Tibial nerve (tissue), 4 donors: ENCODE measurements at regions not wholly inside any gene's neighbourhood (a gene's known extent, or its start where the extent isn't known, plus 50 kb on each side); places are given as distances from the start of the nearest gene placed in this dataset.

Experiments used
- DNase-seq, 2 donors: peaks; one replicate each; pipeline ENCODE4 v3.0.0-alpha.2; 2019; ENCODE audit warnings: low spot score in 2 of 2
- H3K27ac ChIP-seq, 4 donors: fragments of 200-600 bp; sonication (generic) in 3 of 4; one replicate each; pipeline ENCODE4 v1.5.1; 2017 to 2019; ENCODE audit warnings: mild to moderate bottlenecking in 1 of 4
- H3K27me3 ChIP-seq, 2 donors: fragments of 200-600 bp; sonication (generic) in 1 of 2; one replicate each; pipeline versions ENCODE4 v1.5.1 to v1.6.0; 2017 to 2019
- H3K36me3 ChIP-seq, 3 donors: fragments of 200-600 bp; sonication (generic); one replicate each; pipeline ENCODE4 v1.5.1; 2018 to 2019
- H3K4me1 ChIP-seq, 4 donors: fragments of 200-600 bp; sonication (generic) in 3 of 4; one replicate each; pipeline ENCODE4 v1.5.1; 2017 to 2019
- H3K4me3 ChIP-seq, 4 donors: fragments of 200-600 bp; sonication (generic) in 3 of 4; one replicate each; pipeline ENCODE4 v1.5.1; 2017 to 2019; ENCODE audit warnings: mild to moderate bottlenecking in 1 of 4, moderate library complexity in 1 of 4
- H3K9me3 ChIP-seq, 4 donors: fragments of 200-600 bp; sonication (generic) in 3 of 4; one replicate each; pipeline ENCODE4 v1.5.1; 2017 to 2019
- EP300 ChIP-seq, 2 donors: sonication (generic); formaldehyde crosslinking; IDR thresholded peaks; one replicate each; pipeline ENCODE4 v1.6.1; 2017; ENCODE audit warnings: antibody characterized with exemption in 2 of 2, mild to moderate bottlenecking in 1 of 2
- POLR2A ChIP-seq, 2 donors: fragments of 450-650 bp; IDR thresholded peaks; one replicate each; pipeline ENCODE4 v1.6.1; 2017; ENCODE audit warnings: antibody characterized with exemption in 2 of 2, mild to moderate bottlenecking in 2 of 2, moderate library complexity in 2 of 2
- WGBS, 2 donors: methylation state at CpG; one replicate each; pipeline ENCODE4 v1.1.5; 2018; 5-methylcytosine and 5-hydroxymethylcytosine counted together
- TF ChIP-seq, protein P1 (sequence below), 5 experiments: fragments of 200-600 bp in 3 of 5; fragments of 450-650 bp in 2 of 5; sonication (generic) in 3 of 5; IDR thresholded peaks; one replicate each; pipeline ENCODE4 v1.5.1; 2016 to 2019; ENCODE audit warnings: antibody characterized with exemption in 5 of 5, mild to moderate bottlenecking in 3 of 5, moderate library complexity in 2 of 5

DNA sequence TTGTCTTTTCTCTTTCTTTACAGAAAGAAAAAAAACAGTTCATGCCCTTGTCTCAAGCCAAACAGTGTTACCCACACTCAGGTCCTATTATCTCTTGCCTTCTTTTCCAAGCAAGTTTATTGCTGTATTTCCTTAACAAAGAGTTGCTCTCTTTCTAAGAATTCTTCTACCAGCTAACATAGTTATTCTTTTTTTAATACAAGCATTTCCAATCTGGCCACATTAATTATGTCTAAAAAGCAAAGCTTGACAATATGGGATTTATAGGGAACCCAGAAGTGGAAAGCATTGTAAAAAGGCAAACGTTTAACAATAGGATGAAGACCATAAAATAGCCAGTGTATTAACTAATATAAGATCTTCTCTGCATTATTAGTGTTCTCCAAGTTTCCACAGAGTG is 272.5 kb upstream of the CWC22 start:
- Histone ChIP-seq H3K27me3 (no peaks in the 10 kb centered on the region), H3K27ac (no peak overlapping the region), H3K4me1 (no peaks in the 10 kb centered on the region), H3K4me3 (no peak overlapping the region), H3K36me3 (no peaks in the 10 kb centered on the region), H3K9me3 (no peaks in the 10 kb centered on the region)
- DNase-seq = no peak
- no peak for TF ChIP-seq EP300 (IDR thresholded peaks at IDR 0.05)
- TF ChIP-seq, protein P1, sequence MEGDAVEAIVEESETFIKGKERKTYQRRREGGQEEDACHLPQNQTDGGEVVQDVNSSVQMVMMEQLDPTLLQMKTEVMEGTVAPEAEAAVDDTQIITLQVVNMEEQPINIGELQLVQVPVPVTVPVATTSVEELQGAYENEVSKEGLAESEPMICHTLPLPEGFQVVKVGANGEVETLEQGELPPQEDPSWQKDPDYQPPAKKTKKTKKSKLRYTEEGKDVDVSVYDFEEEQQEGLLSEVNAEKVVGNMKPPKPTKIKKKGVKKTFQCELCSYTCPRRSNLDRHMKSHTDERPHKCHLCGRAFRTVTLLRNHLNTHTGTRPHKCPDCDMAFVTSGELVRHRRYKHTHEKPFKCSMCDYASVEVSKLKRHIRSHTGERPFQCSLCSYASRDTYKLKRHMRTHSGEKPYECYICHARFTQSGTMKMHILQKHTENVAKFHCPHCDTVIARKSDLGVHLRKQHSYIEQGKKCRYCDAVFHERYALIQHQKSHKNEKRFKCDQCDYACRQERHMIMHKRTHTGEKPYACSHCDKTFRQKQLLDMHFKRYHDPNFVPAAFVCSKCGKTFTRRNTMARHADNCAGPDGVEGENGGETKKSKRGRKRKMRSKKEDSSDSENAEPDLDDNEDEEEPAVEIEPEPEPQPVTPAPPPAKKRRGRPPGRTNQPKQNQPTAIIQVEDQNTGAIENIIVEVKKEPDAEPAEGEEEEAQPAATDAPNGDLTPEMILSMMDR (IDR thresholded peaks at IDR 0.05) = no peak
- no peak for TF ChIP-seq POLR2A (IDR thresholded peaks at IDR 0.05)
- WGBS, 2 donors = 28 to 46% methylated on average over 1 of the region's 1 CpG

DNA sequence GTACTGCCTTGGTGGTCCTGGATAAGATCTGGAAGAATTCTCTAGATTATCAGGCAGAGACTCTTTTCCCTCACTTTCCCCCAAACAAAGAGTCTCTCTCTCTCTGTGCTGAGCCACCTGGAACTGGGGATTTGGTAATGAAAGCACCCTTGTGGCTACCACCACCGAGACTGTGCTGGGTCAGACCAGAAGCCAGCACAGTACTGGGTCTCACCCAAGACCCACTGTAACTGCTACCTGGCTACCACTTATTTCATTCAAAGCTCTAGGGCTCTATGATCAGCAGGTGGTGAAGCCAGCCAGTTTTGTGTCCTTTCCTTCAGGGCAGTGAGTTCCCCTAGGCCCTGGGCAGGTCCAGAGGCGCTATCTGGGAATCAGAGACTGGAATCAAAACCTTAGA is 269.6 kb upstream of the CWC22 start:
- Histone ChIP-seq H3K4me1 (no peaks in the 10 kb centered on the region), H3K27me3 (no peaks in the 10 kb centered on the region), H3K36me3 (no peaks in the 10 kb centered on the region), H3K9me3 (peaks cover 0 to 5% (median 0%) of the 10 kb centered on the region in 4 donors), H3K27ac (no peak overlapping the region), H3K4me3 (no peak overlapping the region)
- TF ChIP-seq, protein P1 (IDR thresholded peaks at IDR 0.05) = no peak
- TF ChIP-seq POLR2A (IDR thresholded peaks at IDR 0.05) (no peak), EP300 (IDR thresholded peaks at IDR 0.05) (no peak)
- DNase-seq = no peak
- WGBS, 2 donors = 75 to 81% methylated on average over 2 of the region's 2 CpGs

DNA sequence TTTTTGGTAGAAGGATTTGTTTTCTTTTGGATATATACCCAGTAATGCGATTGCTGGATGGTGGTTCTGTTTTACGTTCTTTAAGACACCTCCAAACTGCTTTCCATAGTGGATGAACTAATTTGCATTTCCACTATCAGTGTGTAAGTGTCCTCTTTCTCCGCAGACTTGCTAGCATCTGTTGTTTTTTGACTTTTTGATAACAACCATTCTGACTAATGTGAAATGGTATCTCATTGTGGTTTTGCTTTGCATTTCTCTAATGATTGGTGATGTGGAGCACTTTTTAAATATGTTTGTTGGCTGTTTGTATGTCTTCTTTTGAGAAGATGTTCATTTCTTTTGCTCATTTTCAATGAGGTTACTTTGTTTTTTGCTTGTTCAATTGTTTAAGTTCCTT is 260.9 kb upstream of the CWC22 start:
- H3K36me3 ChIP-seq = no peaks in the 10 kb centered on the region
- H3K27ac ChIP-seq = no peak overlapping the region
- H3K4me1 ChIP-seq = no peaks in the 10 kb centered on the region
- DNase-seq = no peak
- 91 to 93% methylated on average over 3 of the region's 3 CpGs for WGBS, 2 donors
- no peak overlapping the region for H3K4me3 ChIP-seq
- TF ChIP-seq, protein P1 (IDR thresholded peaks at IDR 0.05) = no peak
- TF ChIP-seq POLR2A (IDR thresholded peaks at IDR 0.05) (no peak), EP300 (IDR thresholded peaks at IDR 0.05) (no peak)
- no peaks in the 10 kb centered on the region for H3K27me3 ChIP-seq
- H3K9me3 ChIP-seq = peaks cover 0 to 14% (median 3%) of the 10 kb centered on the region in 4 donors

DNA sequence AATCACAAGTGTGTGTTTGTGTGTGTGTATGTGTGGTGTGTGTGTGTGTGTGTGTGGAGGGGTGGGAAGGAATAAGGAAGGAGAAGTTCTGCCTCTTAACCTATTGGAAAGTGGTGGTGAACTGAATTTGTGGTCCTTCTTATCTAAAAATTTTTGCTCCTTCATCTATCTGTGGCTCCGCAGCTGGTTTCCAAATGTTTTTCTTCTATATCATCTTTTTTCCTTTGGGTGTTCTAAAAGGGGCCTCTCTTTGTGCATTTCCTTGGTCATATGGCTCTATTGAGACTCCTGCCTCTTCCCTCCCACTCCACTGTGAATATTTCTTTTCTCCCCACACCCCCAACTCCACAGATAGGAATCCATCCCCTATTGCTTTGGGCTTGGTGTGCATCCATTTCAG is 254.9 kb upstream of the CWC22 start:
- TF ChIP-seq, protein P1 (IDR thresholded peaks at IDR 0.05) = no peak
- TF ChIP-seq POLR2A (IDR thresholded peaks at IDR 0.05) (no peak), EP300 (IDR thresholded peaks at IDR 0.05) (no peak)
- Histone ChIP-seq H3K4me1 (no peaks in the 10 kb centered on the region), H3K36me3 (no peaks in the 10 kb centered on the region), H3K9me3 (no peaks in the 10 kb centered on the region), H3K27ac (no peak overlapping the region), H3K4me3 (no peak overlapping the region), H3K27me3 (no peaks in the 10 kb centered on the region)
- WGBS, 2 donors = 71 to 93% methylated on average over 1 of the region's 1 CpG
- no peak for DNase-seq

DNA sequence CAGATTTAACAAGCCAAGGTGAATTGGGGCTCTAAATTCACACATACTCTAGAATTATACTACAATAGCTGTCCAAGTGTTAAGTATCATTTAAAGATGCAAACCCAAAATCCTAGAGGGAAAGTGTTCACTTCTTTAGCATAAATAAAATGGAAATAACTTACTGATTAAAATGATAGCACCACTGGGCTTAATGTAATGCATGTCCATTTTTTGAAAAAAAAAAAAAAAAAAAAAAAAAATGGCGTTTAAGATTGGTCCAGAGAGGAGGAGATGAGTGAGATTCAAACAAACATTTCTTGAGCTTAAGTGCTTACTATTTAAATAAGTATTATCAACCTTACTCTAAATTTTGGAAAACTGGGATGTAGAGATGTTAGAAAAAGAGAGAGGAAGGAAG is 251.5 kb upstream of the CWC22 start:
- no peaks in the 10 kb centered on the region for H3K9me3 ChIP-seq
- H3K27me3 ChIP-seq = no peaks in the 10 kb centered on the region
- H3K36me3 ChIP-seq = no peaks in the 10 kb centered on the region
- no peak for DNase-seq
- H3K4me1 ChIP-seq = no peaks in the 10 kb centered on the region
- H3K27ac ChIP-seq = no peak overlapping the region
- TF ChIP-seq EP300 (IDR thresholded peaks at IDR 0.05) (no peak), POLR2A (IDR thresholded peaks at IDR 0.05) (no peak)
- TF ChIP-seq, protein P1 (IDR thresholded peaks at IDR 0.05) = no peak
- H3K4me3 ChIP-seq = no peak overlapping the region
- WGBS, 2 donors = 65 to 83% methylated on average over 1 of the region's 1 CpG
